HG02885 (cell line): ENCODE measurements at regions not wholly inside any gene's neighbourhood (a gene's known extent, or its start where the extent isn't known, plus 50 kb on each side); places are given as distances from the start of the nearest gene placed in this dataset.
"Not testable (repeated sequence)": the region's sequence is repeated elsewhere in the genome, so short reads cannot be mapped to it uniquely, and the experiment has no call there.

Experiments
- ATAC-seq: cut with Tn5 transposase; IDR thresholded peaks from one replicate; pipeline ENCODE4 v1.9.1; 2021; ENCODE audit warnings: mild to moderate bottlenecking; ENCODE audit not compliant: unreplicated experiment, poor library complexity

DNA sequence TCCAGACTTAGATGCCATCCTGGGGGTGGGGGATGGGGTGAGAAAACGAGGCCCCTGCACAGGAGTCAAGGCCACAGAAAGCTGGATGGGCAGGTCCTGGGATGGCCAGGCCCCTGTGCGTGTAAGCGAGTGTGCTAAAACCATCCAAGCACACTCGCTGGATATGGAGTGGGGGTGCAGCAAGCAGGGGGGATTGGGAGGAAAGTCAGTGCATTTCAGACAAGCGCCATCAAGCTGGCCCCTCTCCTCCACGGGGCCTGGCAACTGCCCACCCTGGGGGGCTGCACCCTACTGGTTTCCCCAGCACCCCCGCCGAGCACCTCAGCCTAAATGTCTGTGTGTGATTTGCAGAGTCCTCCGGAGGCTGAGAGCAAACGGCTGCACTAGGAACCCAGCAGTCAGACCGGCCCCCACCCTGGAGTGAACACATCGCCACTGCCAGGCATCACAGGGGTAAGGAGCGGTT lies 106.6 kb upstream of the ZNF469 start:
- ATAC-seq = not testable (repeated sequence)

GRCh38 chr16:88276591-88276990 lies 106.2 kb upstream of the ZNF469 start:
- no peak for ATAC-seq

GRCh38 chr16:88279998-88280397 lies 102.8 kb upstream of the ZNF469 start:
- ATAC-seq = no peak

DNA sequence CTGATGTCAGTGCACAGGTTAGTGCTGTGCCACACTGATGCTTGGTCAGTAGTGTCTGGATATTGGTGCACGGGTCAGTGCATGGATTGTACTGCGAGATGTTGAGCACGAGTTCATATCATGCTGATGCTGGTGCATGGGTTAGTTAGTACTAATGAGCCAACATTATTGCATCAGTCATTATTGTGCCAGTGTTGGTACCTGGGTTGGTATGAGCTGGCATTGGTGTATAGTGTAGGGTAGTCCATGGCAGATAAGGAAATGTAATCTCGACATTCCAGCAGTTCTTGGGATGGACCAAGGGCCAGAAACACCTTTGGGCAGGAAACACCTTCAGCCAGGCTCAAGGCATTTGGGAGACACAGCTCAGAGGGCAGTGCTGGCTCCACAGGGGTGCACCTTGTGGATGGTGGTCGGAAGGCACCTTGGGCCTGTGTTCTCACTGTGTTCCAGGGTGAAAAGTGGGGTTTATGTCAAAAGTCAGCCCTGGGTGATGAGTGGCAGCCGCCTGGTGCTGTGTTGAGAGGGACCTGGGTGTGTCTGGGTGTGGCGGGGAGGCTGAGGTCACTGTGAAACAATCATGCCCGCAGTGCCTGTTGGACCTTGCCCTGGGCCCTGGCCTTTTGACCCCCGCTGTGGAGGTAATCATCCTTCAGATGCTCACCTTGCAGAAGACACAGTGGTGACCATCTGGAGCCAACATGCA lies 100.7 kb upstream of the ZNF469 start:
- ATAC-seq = no peak

DNA sequence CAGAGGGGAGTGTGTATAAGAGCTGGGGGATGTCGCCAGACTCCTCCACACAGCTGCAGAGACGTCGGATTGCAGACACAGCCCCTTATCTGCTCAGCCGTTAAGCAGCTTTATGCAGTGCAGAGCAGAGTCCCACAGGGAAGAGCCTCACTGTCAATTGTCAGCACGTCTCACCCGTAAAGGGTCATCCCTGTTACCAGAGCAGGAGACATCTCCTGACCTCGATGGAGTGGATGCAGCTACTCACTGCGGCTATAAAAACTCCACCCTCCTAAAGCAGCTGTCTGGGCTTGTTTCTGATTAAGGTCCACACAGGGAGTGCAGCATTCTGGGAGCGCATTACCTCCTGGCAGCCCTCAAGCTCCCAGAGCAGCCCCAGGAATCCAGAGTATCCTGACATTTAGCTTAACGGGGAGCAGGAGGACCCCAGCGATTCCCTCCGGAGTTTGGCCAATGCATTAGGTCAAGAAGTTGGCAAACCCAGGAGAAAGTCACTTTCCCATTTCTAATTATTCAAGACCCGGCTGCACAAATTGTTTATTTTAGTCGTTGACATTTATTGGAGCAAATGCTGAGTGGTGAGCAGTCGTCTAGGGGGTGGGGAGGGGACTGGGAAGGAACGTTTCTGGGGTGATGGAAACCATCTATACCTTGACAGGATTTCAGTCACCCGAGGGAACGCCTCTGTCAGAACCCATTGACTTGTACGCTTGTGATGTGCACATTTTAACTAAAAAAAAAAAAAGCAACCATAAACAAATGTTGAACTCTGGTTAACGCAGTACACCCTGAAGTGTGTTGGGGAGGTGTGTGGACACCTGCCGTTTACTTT lies 100.0 kb upstream of the ZNF469 start:
- no peak for ATAC-seq

- no peak for ATAC-seq
Observed at GRCh38 chr16:88283596-88283995, 99.2 kb upstream of the ZNF469 start.

GRCh38 chr16:88284101-88284500 lies 98.7 kb upstream of the ZNF469 start:
- ATAC-seq = no peak

DNA sequence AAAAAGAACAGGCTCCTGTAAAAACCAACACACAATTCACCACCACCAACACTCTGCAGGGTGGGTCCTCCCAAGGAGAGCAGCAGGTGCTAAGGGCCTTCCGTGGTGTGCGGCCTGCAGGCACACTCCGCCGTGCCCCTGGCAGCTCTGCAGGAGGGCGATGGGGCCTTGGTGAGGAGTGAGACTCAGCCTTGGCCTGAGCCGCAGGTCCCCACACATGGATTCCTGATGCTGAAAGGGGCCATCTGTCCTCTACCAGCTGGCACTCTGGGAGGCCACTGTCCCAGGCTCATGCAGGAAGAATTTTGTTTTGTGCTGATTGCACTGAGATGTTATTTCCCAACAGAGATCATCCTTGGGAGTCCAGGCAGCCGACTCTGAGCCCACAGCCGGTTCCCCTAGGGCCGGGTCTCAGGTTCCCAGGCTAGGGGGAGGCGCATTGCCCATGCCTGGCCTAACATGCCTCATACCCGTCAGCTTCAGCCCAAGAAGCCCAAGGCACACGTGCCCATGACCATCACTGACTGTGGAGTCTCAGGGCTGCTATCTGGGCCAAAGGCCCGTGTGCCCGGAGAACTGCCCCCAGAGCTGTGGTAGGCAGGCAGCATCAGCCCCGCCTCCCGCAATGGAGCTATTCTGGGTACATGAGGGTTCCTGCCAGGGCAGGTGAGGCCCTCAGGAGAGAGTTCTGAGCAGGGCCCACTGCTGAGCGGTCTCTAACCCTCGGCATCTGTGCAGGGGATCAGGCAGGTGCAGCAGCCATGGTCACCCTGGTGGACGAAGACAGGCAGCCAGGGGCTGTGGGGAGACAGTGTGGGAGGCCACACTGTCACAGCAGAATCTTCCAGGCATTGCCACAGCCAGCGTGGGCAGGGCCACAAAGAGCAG lies 97.9 kb upstream of the ZNF469 start:
- ATAC-seq = no peak

GRCh38 chr16:88285514-88285822 lies 97.3 kb upstream of the ZNF469 start:
- no peak for ATAC-seq

GRCh38 chr16:88286301-88286923 lies 96.3 kb upstream of the ZNF469 start:
- ATAC-seq = no peak

DNA sequence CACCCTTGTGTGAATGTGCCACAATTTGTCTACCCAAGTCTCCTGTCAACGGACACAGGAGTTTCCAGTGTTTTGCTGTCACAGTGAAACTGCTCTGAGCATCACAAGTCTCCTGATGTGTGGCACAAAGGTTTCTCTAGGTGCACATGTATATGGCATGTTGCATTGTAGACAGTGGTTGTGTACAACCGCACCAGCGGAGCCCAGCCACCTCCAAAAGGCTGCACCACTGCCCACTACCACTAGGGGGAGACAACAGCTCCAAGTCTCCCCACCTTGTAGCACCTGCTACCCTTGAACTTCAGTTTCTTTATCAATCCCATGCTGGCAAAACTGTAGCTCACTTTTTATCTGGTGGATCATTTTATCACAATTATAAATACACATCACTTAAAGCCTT lies 95.5 kb upstream of the ZNF469 start:
- ATAC-seq = no peak

- ATAC-seq = no peak
Observed at GRCh38 chr16:88288303-88288702, 94.5 kb upstream of the ZNF469 start.

DNA sequence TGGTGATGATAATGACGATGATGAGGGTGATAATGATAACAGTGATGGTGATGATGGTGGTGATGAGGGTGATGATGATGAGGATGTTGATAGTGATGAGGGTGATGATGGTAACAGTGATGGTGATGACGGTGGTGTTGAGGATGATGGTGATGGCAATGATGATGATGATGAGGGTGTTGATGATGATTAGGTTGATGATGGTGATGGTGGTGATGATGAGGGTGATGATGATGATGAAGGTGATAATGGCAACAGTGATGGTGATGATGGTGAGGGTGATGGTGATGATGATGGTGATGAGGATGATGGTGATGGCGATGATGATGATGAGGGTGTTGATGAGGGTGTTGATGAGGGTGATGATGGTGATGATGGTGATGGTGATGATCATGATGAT lies 93.8 kb upstream of the ZNF469 start:
- ATAC-seq = no peak

- no peak for ATAC-seq
Observed at GRCh38 chr16:88289561-88289960, 93.2 kb upstream of the ZNF469 start.

DNA sequence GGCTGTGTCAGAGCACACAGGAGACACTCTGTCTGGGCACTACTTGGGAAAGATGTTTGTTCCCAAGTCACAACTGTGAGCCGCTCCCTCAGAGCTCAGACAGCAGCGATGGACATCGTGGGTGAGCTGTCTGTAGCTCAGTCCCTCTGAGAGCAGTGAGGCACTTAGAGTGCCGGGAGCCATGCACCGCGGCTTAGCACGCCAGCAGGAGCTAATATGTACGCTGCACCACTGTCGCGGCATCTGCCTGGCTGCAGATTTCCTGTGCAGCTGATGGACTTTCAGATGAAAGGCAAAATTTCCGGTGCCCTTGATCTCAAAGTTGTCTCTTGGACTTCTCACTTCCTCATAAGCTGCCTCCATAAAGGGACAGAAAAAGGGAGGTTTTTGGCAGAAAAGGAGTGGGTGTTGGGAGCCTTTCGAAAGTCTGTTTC lies 92.8 kb upstream of the ZNF469 start:
- no peak for ATAC-seq

GRCh38 chr16:88290850-88291830 lies 91.6 kb upstream of the ZNF469 start:
- ATAC-seq = no peak

DNA sequence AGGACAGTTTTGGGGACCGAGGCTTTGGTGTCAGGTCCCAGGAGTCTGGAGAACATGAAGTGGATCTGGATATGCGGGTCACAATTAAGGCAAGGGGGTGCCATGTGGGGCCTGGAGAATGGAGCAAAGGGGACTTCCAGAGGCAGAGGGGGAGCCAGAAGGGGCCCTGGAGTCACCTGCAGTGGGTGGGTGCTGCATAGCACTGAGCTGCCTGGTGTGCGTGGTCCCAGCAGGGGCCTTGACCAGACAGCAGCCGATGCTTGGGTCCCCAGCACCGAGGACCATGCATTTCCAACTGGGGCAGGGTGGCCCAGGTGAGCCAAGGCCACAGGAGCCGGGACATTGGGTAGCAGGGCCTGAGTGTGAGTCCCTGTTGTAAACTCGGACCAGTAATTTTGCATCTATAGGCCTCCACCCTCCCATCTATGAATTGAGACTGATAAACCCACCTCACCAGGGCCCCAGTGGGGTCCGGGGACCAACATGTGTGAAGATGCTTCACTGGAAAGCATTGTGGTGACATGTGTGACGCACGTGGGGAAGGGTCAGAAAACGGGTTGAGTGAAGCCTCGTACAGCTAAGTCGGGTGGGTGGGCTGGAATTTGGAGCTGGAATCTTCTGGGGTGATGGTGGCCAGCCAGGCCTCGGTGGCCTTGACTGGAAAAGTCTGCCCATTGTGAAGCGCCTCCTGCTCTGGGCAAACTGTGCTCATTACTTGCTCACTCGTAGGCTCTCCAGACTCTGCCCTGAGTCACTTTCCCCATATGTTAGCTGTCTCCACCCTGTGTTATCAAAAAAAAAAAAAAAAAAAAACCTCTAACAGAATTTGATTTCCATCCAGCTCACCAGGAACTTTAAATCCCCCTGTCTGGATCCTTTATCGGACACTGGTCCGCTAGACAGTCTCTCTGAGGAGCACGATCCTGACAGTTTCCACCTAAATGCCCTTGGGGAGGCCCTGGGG lies 90.5 kb upstream of the ZNF469 start:
- ATAC-seq = no peak

DNA sequence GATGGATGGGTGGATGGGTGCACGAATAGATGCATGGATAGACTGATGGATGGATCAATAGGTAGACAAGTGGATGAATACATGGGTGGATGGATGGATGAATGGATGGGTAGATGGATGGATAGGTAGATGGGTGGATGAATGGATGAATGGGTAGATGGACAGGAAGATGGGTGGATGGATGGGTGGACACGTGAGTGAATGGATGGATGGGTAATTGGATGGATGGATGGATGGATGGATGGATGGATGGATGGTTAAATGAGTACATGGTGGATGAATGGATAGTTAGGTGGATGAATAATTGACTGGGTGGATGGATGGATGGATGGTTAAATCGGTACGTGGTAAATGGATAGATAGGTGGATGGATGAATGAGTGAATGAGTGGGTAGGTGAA lies 89.7 kb upstream of the ZNF469 start:
- ATAC-seq = no peak
